Ovary (tissue), 7 donors: ENCODE measurements at regions not wholly inside any gene's neighbourhood (a gene's known extent, or its start where the extent isn't known, plus 50 kb on each side); places are given as distances from the start of the nearest gene placed in this dataset.

Experiments
- DNase-seq, 5 donors: peaks; one replicate each; pipeline ENCODE4 v3.0.0-alpha.2; 2019 to 2020
- H3K27ac ChIP-seq, 2 donors: fragments of 200-600 bp; one replicate each; pipeline versions ENCODE4 v1.5.1 to v1.8.0; 2019 to 2022
- H3K27me3 ChIP-seq: fragments of 200-600 bp; one replicate; pipeline ENCODE4 v1.8.0; 2022
- H3K36me3 ChIP-seq: fragments of 200-600 bp; sonication (generic); one replicate; pipeline ENCODE4 v1.5.1; 2019
- H3K4me1 ChIP-seq: one replicate; pipeline ENCODE4 v1.8.1; 2013; ENCODE audit warnings: mild to moderate bottlenecking, moderate library complexity; ENCODE audit not compliant: insufficient read depth
- H3K4me3 ChIP-seq: fragments of 200-600 bp; sonication (generic); one replicate; pipeline ENCODE4 v1.5.1; 2017
- H3K9me3 ChIP-seq, 2 donors: fragments of 200-600 bp in 1 of 2; sonication (generic) in 1 of 2; one replicate each; pipeline versions ENCODE4 v1.5.1 to v1.8.1; 2013 to 2019; ENCODE audit warnings: mild to moderate bottlenecking in 1 of 2, moderate library complexity in 1 of 2
- EP300 ChIP-seq: sonication (generic); formaldehyde crosslinking; IDR thresholded peaks from one replicate; pipeline ENCODE4 v1.6.1; 2017; ENCODE audit warnings: antibody characterized with exemption
- POLR2A ChIP-seq: fragments of 450-650 bp; IDR thresholded peaks from one replicate; pipeline ENCODE4 v1.6.1; 2017; ENCODE audit warnings: antibody characterized with exemption, mild to moderate bottlenecking, moderate library complexity
- WGBS, 3 donors: extraction: QIAGEN DNeasy Blood & Tissue Kit in 1 of 3; methylation state at CpG; one replicate each; pipeline versions ENCODE4 v1.1.5 to v1.1.7; 2013 to 2017; 5-methylcytosine and 5-hydroxymethylcytosine counted together
- intact Hi-C, 4 donors: fragments of 100-400 bp; cut with DNase I; formaldehyde crosslinking; loops; one replicate each; pipeline versions ENCODE4 v1.11.0 to v1.15.1; 2022 to 2023
- TF ChIP-seq, protein P1 (sequence below), 3 donors: fragments of 450-650 bp in 2 of 3; fragments of 200-600 bp in 1 of 3; IDR thresholded peaks; one replicate each; pipeline versions ENCODE4 v1.5.1 to v1.8.0; 2016 to 2022; ENCODE audit warnings: antibody characterized with exemption in 3 of 3, mild to moderate bottlenecking in 1 of 3
- donor health status: DM: no; HTN: no; CAD: no; lungs with moderate emphysema.
- donor health status: DM: no; HTN: no; CAD: no.
- donor health status: Bipolar disorder and iron deficiency.
- donor health status: DM: no; HTN: no; CAD: no.
- donor health status: DM: yes; HTN: yes; CAD: no.

- no peak overlapping the region for H3K4me3 ChIP-seq
- intact Hi-C loops: no loop called here
Observed at GRCh38 chr2:117293012-117293411, 521.5 kb upstream of the DDX18 start.

GRCh38 chr2:117299451-117299850, 515.0 kb upstream of the DDX18 start:
- intact Hi-C loops: no loop called here
- no peak overlapping the region for H3K4me3 ChIP-seq
- TF ChIP-seq, protein P1, sequence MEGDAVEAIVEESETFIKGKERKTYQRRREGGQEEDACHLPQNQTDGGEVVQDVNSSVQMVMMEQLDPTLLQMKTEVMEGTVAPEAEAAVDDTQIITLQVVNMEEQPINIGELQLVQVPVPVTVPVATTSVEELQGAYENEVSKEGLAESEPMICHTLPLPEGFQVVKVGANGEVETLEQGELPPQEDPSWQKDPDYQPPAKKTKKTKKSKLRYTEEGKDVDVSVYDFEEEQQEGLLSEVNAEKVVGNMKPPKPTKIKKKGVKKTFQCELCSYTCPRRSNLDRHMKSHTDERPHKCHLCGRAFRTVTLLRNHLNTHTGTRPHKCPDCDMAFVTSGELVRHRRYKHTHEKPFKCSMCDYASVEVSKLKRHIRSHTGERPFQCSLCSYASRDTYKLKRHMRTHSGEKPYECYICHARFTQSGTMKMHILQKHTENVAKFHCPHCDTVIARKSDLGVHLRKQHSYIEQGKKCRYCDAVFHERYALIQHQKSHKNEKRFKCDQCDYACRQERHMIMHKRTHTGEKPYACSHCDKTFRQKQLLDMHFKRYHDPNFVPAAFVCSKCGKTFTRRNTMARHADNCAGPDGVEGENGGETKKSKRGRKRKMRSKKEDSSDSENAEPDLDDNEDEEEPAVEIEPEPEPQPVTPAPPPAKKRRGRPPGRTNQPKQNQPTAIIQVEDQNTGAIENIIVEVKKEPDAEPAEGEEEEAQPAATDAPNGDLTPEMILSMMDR (IDR thresholded peaks at IDR 0.05): no peak
- TF ChIP-seq POLR2A: no peak
- no peak for TF ChIP-seq EP300
- H3K27ac ChIP-seq: no peak overlapping the region
- 82 to 95% (median 89%) methylated on average over 2 of the region's 2 CpGs for WGBS, 3 donors
- no peaks in the 10 kb centered on the region for H3K9me3 ChIP-seq
- no peaks in the 10 kb centered on the region for H3K36me3 ChIP-seq
- no peaks in the 10 kb centered on the region for H3K27me3 ChIP-seq
- DNase-seq: no peak
- H3K4me1 ChIP-seq: no peaks in the 10 kb centered on the region

More at GRCh38 chr2:117293012-117293411, 521.5 kb upstream of the DDX18 start:
- Histone ChIP-seq H3K4me1 (no peaks in the 10 kb centered on the region), H3K27me3 (no peaks in the 10 kb centered on the region), H3K36me3 (no peaks in the 10 kb centered on the region), H3K27ac (no peak overlapping the region), H3K9me3 (no peaks in the 10 kb centered on the region)
- DNase-seq: no peak
- TF ChIP-seq, protein P1 (IDR thresholded peaks at IDR 0.05): no peak
- TF ChIP-seq POLR2A: no peak
- no peak for TF ChIP-seq EP300
- 91 to 96% (median 92%) methylated on average over 1 of the region's 1 CpG for WGBS, 3 donors

DNA sequence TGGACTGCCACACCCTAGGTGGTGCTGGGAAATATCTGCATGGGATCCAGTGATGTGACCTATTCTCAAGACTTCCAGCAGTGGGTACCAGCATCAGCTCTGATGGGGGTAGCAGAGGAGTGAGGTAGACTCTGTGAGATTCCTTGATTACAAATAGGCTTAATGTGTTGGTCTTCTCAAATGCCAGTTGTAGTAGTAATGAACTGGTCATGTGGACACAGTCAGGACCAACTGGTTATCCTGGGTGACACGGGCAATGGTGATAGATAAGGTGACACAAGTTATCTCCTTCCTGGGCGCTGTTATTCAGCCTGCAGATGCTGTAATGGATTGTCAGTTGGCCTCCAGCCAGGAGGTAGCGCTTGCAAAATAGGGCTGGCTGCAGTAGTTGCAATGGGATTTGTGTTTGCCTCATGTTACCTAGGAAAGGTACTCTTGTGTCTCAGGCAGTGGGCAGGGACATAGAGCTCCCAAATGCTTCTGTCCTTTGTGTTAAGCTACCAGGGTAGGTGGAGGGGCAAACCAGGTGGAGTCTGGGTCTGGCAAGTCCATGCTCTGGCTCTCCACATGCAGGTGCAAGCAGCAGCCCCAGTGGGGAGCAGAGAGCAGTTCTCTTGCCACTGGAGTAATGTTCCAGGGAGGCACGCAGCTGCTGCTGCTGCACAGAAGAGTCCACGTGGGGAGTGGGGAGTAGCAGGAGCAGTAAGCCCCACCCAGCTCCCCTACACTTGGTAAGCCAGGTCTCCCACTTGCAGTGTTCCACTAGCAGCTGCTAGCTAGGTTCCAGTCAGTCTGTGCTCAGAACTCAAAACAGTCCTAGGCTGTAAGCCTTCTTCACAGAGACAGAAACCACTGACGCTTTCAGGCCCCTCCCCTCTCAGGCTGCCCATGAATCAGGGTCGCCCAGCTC, 505.4 kb upstream of the DDX18 start:
- DNase-seq: no peak
- Histone ChIP-seq H3K27ac (no peak overlapping the region), H3K27me3 (no peaks in the 10 kb centered on the region), H3K4me3 (no peak overlapping the region), H3K9me3 (peaks cover 0 to 4% of the 10 kb centered on the region in 2 donors), H3K36me3 (no peaks in the 10 kb centered on the region), H3K4me1 (no peaks in the 10 kb centered on the region)
- whole genome bisulfite sequencing, 3 donors: 75 to 80% (median 79%) methylated on average over 7 of the region's 7 CpGs
- intact Hi-C loops: no loop called here
- TF ChIP-seq POLR2A: no peak
- no peak for TF ChIP-seq EP300
- TF ChIP-seq, protein P1 (IDR thresholded peaks at IDR 0.05): no peak

DNA sequence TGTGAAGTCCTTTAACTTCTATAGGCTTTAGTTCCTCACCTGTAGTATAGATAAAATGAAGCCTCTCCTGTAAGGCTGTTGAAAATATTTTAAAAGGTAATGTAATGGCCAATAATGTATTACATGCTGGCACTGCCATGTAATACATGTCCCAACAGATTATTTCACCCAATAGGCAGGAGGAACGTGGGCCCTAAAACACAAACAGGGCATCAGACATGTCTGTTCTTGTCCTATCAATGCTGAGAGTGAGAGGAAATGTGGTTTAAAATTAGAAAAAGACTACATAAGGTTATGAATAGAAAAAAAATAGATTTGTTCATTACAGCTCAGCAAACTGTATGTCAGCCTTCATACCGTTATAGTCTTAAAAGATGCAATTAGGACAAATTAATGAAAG, 492.7 kb upstream of the DDX18 start:
- Histone ChIP-seq H3K4me1 (no peaks in the 10 kb centered on the region), H3K9me3 (no peaks in the 10 kb centered on the region), H3K4me3 (no peak overlapping the region), H3K27ac (no peak overlapping the region), H3K36me3 (no peaks in the 10 kb centered on the region), H3K27me3 (no peaks in the 10 kb centered on the region)
- intact Hi-C loops: no loop called here
- TF ChIP-seq, protein P1 (IDR thresholded peaks at IDR 0.05): no peak
- TF ChIP-seq EP300: no peak
- TF ChIP-seq POLR2A: no peak
- WGBS, 3 donors: 61 to 72% (median 63%) methylated on average over 2 of the region's 2 CpGs
- DNase-seq: no peak
